Breast epithelium (tissue), 3 donors: ENCODE measurements at regions not wholly inside any gene's neighbourhood (a gene's known extent, or its start where the extent isn't known, plus 50 kb on each side); places are given as distances from the start of the nearest gene placed in this dataset.

ENCODE experiments used
- POLR2A ChIP-seq: fragments of 450-650 bp; IDR thresholded peaks from one replicate; pipeline ENCODE4 v1.6.1; 2016; ENCODE audit warnings: antibody characterized with exemption, mild to moderate bottlenecking, moderate library complexity
- POLR2AphosphoS5 ChIP-seq, 3 donors: sonication (generic); formaldehyde crosslinking; IDR thresholded peaks; one replicate each; pipeline ENCODE4 v1.6.1; 2017; ENCODE audit warnings: antibody characterized with exemption in 3 of 3
- TF ChIP-seq, protein P1 (sequence below), 3 donors: fragments of 450-650 bp; IDR thresholded peaks; one replicate each; pipeline ENCODE4 v1.5.1; 2016 to 2017; ENCODE audit warnings: antibody characterized with exemption in 3 of 3, mild to moderate bottlenecking in 3 of 3, moderate library complexity in 3 of 3

DNA sequence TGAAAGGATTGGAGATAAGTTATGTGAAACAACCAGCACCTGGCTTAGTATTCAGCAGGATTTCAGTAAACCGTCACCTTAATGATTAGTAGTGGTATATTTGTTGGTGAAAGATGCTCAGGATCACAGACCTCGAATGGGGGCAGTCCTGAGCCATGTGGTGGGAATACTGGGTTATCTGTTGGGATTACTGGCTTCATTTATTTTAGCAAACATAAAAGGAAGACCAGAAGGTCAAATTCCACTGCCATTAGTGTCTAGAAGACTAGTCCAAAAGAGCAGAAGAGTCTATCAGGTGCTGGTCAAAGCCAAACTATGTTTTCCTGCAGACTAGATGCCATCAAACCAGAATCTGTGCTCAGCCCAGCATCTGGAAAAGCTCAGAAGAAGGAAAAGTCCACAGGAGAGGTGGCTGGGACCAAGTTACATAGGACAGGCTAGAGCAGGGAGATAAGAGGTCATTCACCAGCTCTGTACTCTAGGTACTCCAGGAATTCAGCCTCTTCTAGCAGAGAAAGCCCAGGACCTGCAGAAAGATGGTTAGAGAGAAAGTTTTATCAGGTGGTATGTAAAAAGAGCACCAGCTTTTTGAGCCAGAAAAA lies 343.4 kb downstream of the PLPP3 start:
- TF ChIP-seq, protein P1, sequence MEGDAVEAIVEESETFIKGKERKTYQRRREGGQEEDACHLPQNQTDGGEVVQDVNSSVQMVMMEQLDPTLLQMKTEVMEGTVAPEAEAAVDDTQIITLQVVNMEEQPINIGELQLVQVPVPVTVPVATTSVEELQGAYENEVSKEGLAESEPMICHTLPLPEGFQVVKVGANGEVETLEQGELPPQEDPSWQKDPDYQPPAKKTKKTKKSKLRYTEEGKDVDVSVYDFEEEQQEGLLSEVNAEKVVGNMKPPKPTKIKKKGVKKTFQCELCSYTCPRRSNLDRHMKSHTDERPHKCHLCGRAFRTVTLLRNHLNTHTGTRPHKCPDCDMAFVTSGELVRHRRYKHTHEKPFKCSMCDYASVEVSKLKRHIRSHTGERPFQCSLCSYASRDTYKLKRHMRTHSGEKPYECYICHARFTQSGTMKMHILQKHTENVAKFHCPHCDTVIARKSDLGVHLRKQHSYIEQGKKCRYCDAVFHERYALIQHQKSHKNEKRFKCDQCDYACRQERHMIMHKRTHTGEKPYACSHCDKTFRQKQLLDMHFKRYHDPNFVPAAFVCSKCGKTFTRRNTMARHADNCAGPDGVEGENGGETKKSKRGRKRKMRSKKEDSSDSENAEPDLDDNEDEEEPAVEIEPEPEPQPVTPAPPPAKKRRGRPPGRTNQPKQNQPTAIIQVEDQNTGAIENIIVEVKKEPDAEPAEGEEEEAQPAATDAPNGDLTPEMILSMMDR (IDR thresholded peaks at IDR 0.05), result no peak
- TF ChIP-seq POLR2AphosphoS5 (IDR thresholded peaks at IDR 0.05) (no peak), POLR2A (no peak)
